Fibroblast of mammary gland (primary cell): ENCODE measurements at regions not wholly inside any gene's neighbourhood (a gene's known extent, or its start where the extent isn't known, plus 50 kb on each side); places are given as distances from the start of the nearest gene placed in this dataset.
"Not testable (repeated sequence)": the region's sequence is repeated elsewhere in the genome, so short reads cannot be mapped to it uniquely, and the experiment has no call there.

Experiments
- DNase-seq: peaks from one replicate; pipeline ENCODE4 v3.0.0-alpha.2; 2010; ENCODE audit warnings: low read depth
- H3K4me3 ChIP-seq: 2 replicates; pipeline ENCODE4 v1.5.1; 2011; ENCODE audit warnings: low read depth, mild to moderate bottlenecking, low read length, moderate library complexity; ENCODE audit not compliant: control insufficient read depth
- TF ChIP-seq, protein P1 (sequence below): conservative IDR thresholded peaks from 2 replicates; pipeline ENCODE4 v1.5.1; 2011; ENCODE audit warnings: low read depth, low read length, inconsistent platforms; ENCODE audit not compliant: control insufficient read depth, insufficient read depth

DNA sequence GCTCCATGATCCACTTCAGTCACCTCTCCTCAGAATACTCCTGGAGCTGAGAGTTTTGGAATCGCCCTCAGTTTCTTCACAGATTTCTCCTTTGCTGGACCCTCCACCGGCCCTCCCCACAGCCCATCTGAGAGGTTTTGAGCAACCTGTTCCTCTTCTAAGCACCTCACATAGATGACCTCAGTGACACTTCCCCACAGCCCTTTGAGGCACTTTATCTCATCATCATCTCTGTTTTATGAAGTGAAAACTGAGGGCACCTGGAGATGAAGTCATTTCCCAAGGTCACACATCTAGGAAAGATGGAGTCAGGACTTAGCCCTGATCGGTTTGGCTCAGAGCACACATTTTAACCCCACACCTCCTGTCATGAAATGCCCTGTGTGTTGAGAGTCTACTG, 76.8 kb upstream of the ZNF281 start:
- no peak overlapping the region for H3K4me3 ChIP-seq
- TF ChIP-seq, protein P1, sequence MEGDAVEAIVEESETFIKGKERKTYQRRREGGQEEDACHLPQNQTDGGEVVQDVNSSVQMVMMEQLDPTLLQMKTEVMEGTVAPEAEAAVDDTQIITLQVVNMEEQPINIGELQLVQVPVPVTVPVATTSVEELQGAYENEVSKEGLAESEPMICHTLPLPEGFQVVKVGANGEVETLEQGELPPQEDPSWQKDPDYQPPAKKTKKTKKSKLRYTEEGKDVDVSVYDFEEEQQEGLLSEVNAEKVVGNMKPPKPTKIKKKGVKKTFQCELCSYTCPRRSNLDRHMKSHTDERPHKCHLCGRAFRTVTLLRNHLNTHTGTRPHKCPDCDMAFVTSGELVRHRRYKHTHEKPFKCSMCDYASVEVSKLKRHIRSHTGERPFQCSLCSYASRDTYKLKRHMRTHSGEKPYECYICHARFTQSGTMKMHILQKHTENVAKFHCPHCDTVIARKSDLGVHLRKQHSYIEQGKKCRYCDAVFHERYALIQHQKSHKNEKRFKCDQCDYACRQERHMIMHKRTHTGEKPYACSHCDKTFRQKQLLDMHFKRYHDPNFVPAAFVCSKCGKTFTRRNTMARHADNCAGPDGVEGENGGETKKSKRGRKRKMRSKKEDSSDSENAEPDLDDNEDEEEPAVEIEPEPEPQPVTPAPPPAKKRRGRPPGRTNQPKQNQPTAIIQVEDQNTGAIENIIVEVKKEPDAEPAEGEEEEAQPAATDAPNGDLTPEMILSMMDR, result no peak
- no peak for DNase-seq

DNA sequence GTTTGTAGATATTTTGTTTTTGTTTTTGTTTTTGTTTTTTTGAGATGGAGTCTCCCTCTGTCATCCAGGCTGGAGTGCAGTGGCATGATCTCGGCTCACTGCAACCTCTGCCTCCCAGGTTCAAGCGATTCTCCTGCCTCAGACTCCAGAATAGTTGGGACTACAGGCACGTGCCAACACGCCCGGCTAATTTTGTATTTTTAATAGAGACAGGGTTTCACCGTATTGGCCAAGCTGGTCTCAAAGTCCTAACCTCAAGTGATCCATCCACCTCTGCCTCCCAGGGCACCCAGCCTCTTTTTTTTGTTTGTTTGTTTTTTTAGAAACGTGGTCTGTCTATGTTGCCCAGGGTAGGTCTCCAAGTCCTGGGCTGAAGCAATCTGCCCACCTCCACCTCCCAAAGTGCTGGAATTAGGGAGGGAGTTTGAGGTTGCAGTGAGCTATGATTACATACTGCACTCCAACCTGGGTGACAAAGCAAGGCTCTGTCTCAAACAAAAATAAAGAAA, 74.7 kb upstream of the ZNF281 start:
- not testable (repeated sequence) for H3K4me3 ChIP-seq, DNase-seq

DNA sequence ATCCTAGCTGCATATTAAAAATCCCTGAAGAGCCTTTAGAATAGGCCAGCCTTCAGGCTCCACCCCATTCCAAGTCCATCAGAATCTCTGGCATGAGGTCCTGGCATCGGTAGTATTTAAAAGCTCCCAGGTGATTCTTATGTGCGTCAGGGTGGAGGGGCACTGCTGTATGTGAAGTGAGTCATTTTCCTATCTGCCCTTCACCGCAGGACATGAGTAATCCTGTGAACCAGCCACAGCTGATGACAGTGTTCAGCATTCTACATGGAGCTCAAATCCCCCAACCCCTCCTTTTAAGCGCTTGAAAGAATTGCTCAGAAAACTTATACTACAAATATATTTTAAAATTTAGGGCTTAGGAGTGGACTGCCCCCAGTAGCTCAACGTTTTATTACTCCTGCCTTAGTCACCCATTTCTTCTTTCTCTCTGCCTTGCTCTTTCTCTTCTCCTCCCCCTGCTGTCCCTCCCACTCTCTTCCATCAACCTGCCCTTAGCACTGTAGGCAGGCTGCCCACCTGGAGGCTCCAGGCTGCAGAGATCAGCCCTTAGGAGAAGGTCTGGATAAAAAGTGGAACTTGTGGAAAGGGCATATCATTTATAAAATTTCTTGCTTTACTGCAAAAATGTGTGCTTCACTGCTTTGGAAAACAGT, 73.8 kb upstream of the ZNF281 start:
- peak; percentile 99 for DNase-seq
- H3K4me3 ChIP-seq, result no peak overlapping the region
- TF ChIP-seq, protein P1, result no peak

DNA sequence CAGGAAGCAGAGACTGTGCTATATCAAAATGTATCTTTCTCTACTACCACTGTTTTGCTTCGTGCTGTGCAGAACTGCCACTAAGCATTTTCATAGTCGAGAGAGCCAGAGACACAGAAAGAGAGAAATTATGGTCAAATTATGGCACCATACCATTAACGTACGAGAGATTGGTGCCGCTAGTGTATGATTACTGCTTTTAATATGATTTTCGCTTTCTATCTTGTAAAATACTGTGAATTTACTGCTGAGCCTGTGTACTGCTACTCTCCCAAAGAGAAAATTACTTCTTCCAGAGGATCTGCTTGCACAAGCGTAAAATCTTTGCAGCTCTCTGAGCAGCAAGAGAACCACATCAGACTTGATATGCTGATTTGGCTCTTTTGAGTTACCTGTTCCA, 71.1 kb upstream of the ZNF281 start:
- TF ChIP-seq, protein P1, result no peak
- H3K4me3 ChIP-seq, result no peak overlapping the region
- DNase-seq, result no peak

DNA sequence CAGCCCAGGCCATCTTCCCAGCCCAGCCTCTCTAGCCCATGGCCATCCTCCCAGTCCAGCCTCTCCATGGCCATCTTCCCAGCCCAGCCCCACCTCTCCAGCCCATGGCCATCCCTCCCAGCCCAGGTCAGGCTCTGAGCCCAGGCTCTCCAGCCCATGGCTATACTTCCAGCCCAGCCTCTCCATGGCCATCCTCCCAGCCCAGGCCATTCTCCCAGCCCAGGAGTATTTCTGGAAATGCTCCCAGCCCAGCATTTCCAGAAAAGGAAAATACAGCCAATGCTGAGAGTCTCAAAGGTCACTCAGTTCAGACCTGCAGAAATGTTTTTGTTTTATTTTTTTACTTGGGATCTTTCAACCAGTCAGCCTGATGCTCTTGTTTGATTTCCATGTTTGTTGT, 70.0 kb upstream of the ZNF281 start:
- TF ChIP-seq, protein P1, result no peak
- peak; percentile 26 for DNase-seq
- H3K4me3 ChIP-seq, result no peak overlapping the region

DNA sequence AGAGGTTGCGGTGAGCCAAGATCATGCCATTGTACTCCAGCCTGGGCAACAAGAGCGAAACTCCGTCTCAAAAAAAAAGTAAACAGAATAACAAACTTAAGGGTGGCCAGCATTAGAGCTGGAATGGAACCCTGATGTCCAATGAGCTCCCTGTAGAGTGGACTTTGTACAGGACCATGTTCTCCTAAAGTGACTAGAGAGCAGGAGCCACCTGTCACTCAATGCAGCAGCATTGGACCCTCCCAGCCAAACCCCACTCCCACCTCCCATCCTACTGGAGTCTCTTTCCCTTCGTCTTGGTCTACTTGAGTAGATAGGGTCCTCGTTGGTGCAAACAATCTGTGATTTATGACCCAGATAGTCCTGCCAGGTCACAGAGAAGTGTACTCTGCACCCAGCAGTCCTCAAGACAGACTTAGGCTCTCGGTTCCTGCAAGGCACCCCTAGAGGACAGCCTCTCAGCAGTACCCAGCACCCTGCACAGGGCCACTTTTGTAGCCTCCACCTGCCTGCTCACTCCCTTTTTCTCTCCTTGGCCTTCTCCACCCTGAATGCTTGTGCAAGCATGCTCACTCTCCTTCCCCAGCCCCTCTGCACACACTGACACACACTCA, 69.2 kb upstream of the ZNF281 start:
- H3K4me3 ChIP-seq, result no peak overlapping the region
- TF ChIP-seq, protein P1, result no peak
- no peak for DNase-seq

DNA sequence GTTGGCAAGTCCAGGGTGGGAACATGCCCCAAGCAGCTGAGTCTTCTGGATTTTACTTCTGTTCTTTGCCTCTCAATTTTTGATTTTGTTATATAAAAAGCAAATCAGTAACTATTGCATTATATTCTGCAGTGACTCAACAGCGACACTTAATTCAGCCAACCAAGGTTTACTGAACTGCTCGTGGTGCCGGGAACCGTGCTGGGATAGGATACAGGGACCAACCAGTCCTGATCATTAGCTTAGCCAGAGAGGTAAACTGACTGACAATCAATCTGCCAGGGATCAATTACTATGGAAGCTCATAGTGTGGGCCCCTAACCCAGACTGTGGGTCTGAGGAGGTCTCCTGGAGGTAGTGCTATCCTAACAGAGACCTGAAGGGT, 68.4 kb upstream of the ZNF281 start:
- H3K4me3 ChIP-seq, result no peak overlapping the region
- DNase-seq, result no peak
- TF ChIP-seq, protein P1, result no peak
